Amniotic epithelial cell (primary cell): ENCODE measurements at regions not wholly inside any gene's neighbourhood (a gene's known extent, or its start where the extent isn't known, plus 50 kb on each side); places are given as distances from the start of the nearest gene placed in this dataset.
"Not testable (repeated sequence)": the region's sequence is repeated elsewhere in the genome, so short reads cannot be mapped to it uniquely, and the experiment has no call there.

Experiments
- DNase-seq: peaks from one replicate; pipeline ENCODE4 v3.0.0-alpha.2; 2010; ENCODE audit warnings: low read depth

- not testable (repeated sequence) for DNase-seq
Measured at GRCh38 chrX:96214681-96215080, 470.0 kb upstream of the DIAPH2 start.

GRCh38 chrX:96224279-96224678 lies 460.4 kb upstream of the DIAPH2 start:
- DNase-seq, result no peak

- DNase-seq, result no peak
Measured at GRCh38 chrX:96244955-96245354, 439.7 kb upstream of the DIAPH2 start.

- DNase-seq, result no peak
Measured at GRCh38 chrX:96246436-96246835, 438.2 kb upstream of the DIAPH2 start.
